GM23338 (cell line): ENCODE measurements at regions not wholly inside any gene's neighbourhood (a gene's known extent, or its start where the extent isn't known, plus 50 kb on each side); places are given as distances from the start of the nearest gene placed in this dataset.

Experiments used
- ATAC-seq: fragments of 200-7000 bp; cut with Tn5 transposase; 3 replicates; pipeline ENCODE4 v1.9.1; 2020
- DNase-seq: peaks from one replicate; pipeline ENCODE4 v3.0.0-alpha.2; 2015; ENCODE audit warnings: low spot score
- H2AFZ ChIP-seq: fragments of 200-600 bp; sonication (generic); 2 replicates; pipeline ENCODE4 v1.8.0; 2016; ENCODE audit warnings: antibody characterized with exemption, mild to moderate bottlenecking, moderate library complexity
- H3F3A ChIP-seq: fragments of 200-600 bp; sonication (generic); replicated peaks from 2 replicates; pipeline ENCODE4 v1.8.0; 2017; ENCODE audit warnings: antibody characterized with exemption, mixed run types, low read depth
- H3K27ac ChIP-seq: fragments of 200-600 bp; sonication (generic); 2 replicates; pipeline ENCODE4 v1.6.1; 2016; ENCODE audit warnings: low read depth
- H3K27me3 ChIP-seq: fragments of 200-600 bp; sonication (generic); 2 replicates; pipeline ENCODE4 v1.8.0; 2016; ENCODE audit warnings: mild to moderate bottlenecking, mixed run types, moderate library complexity; ENCODE audit not compliant: insufficient read depth
- H3K36me3 ChIP-seq: fragments of 200-600 bp; sonication (generic); 2 replicates; pipeline ENCODE4 v1.8.0; 2016; ENCODE audit warnings: mild to moderate bottlenecking; ENCODE audit not compliant: insufficient read depth
- H3K4me1 ChIP-seq: fragments of 200-600 bp; sonication (generic); 2 replicates; pipeline ENCODE4 v1.8.0; 2016; ENCODE audit warnings: mild to moderate bottlenecking, moderate library complexity; ENCODE audit not compliant: insufficient read depth
- H3K4me2 ChIP-seq: fragments of 200-600 bp; sonication (generic); 2 replicates; pipeline ENCODE4 v1.7.1; 2017; ENCODE audit warnings: mixed run types
- H3K4me3 ChIP-seq: fragments of 200-600 bp; sonication (generic); 2 replicates; pipeline ENCODE4 v1.6.1; 2016; ENCODE audit warnings: mixed run types
- H3K79me2 ChIP-seq: fragments of 200-600 bp; sonication (generic); replicated peaks from 2 replicates; pipeline ENCODE4 v1.8.0; 2017; ENCODE audit warnings: mild to moderate bottlenecking; ENCODE audit not compliant: insufficient read depth
- H3K9me2 ChIP-seq: fragments of 200-600 bp; sonication (generic); 2 replicates; pipeline ENCODE4 v1.8.0; 2017; ENCODE audit not compliant: insufficient read depth
- H4K20me1 ChIP-seq: fragments of 200-600 bp; sonication (generic); replicated peaks from 2 replicates; pipeline ENCODE4 v1.8.0; 2017; ENCODE audit warnings: mild to moderate bottlenecking; ENCODE audit not compliant: insufficient read depth
- H3K27ac Mint-ChIP-seq: 2 replicates; pipeline ENCODE4 v1.8.0; 2020; ENCODE audit warnings: inconsistent platforms, mild to moderate bottlenecking, moderate library complexity, mixed read lengths
- H3K27me3 Mint-ChIP-seq: 3 replicates; pipeline ENCODE4 v1.8.0; 2022; ENCODE audit warnings: low read depth, mild to moderate bottlenecking, moderate library complexity, mixed read lengths, inconsistent platforms; ENCODE audit not compliant: insufficient read depth, poor library complexity
- H3K36me3 Mint-ChIP-seq: 3 replicates; pipeline ENCODE4 v1.8.0; 2021; ENCODE audit warnings: low read depth, mild to moderate bottlenecking, inconsistent platforms, moderate library complexity, mixed read lengths
- H3K4me1 Mint-ChIP-seq: 3 replicates; pipeline ENCODE4 v1.8.0; 2020; ENCODE audit warnings: mild to moderate bottlenecking, inconsistent platforms, mixed read lengths
- H3K4me3 Mint-ChIP-seq: 3 replicates; pipeline ENCODE4 v1.8.0; 2021; ENCODE audit warnings: moderate library complexity, mild to moderate bottlenecking, inconsistent platforms, mixed read lengths
- H3K9me3 Mint-ChIP-seq: 3 replicates; pipeline ENCODE4 v1.8.0; 2020; ENCODE audit warnings: moderate library complexity, mild to moderate bottlenecking, inconsistent platforms, mixed read lengths
- CTCF ChIP-seq, 2 experiments: fragments of 200-600 bp in 1 of 2; sonication (generic) in 1 of 2; conservative IDR thresholded peaks; 2 replicates each; pipeline versions ENCODE4 v1.5.1 to v1.6.1; 2016 to 2017; ENCODE audit warnings: antibody characterized with exemption in 2 of 2, low read depth in 2 of 2, mild to moderate bottlenecking in 2 of 2, moderate library complexity in 1 of 2
- ETS1 ChIP-seq: IDR thresholded peaks from 2 replicates; pipeline ENCODE4 v1.6.1; 2016; ENCODE audit warnings: antibody characterized with exemption
- EZH2 ChIP-seq: fragments of 200-600 bp; sonication (generic); IDR thresholded peaks from one replicate; pipeline ENCODE4 v1.8.0; 2017; ENCODE audit warnings: antibody characterized with exemption, mild to moderate bottlenecking, low read depth; ENCODE audit not compliant: unreplicated experiment
- JUNB ChIP-seq: IDR thresholded peaks from one replicate; pipeline ENCODE4 v1.6.1; 2016; ENCODE audit warnings: antibody characterized with exemption; ENCODE audit not compliant: unreplicated experiment
- POLR2AphosphoS5 ChIP-seq: IDR thresholded peaks from 2 replicates; pipeline ENCODE4 v1.6.1; 2016; ENCODE audit warnings: antibody characterized with exemption, low read depth
- REST ChIP-seq: IDR thresholded peaks from one replicate; pipeline ENCODE4 v1.6.1; 2018; ENCODE audit warnings: antibody characterized with exemption; ENCODE audit not compliant: unreplicated experiment
- STAT1 ChIP-seq: IDR thresholded peaks from one replicate; pipeline ENCODE4 v1.6.1; 2016; ENCODE audit warnings: antibody characterized with exemption; ENCODE audit not compliant: unreplicated experiment
- ZNF114 ChIP-seq: fragments of 250-450 bp; sonication (Bioruptor Pico); IDR thresholded peaks from 2 replicates; pipeline ENCODE4 v1.5.0; 2020; ENCODE audit warnings: mild to moderate bottlenecking, moderate library complexity
- ZNF331 ChIP-seq: fragments of 250-450 bp; sonication (Bioruptor Pico); IDR thresholded peaks from 2 replicates; pipeline ENCODE4 v1.5.0; 2020; ENCODE audit warnings: low read depth, mild to moderate bottlenecking, moderate library complexity
- ZNF462 ChIP-seq: fragments of 250-450 bp; sonication (Bioruptor Pico); IDR thresholded peaks from 2 replicates; pipeline ENCODE4 v1.5.0; 2020; ENCODE audit warnings: mild to moderate bottlenecking, moderate library complexity

- no peak for TF ChIP-seq ETS1
- TF ChIP-seq ZNF462 (CRISPR knock-in tag) = no peak
- TF ChIP-seq ZNF331 (CRISPR knock-in tag) = no peak
- TF ChIP-seq ZNF114 (CRISPR knock-in tag) = no peak
- TF ChIP-seq STAT1 = no peak
- no peak for TF ChIP-seq POLR2AphosphoS5
- TF ChIP-seq REST = no peak
- TF ChIP-seq CTCF (conservative IDR thresholded peaks at IDR 0.05; ENCODE audit: low read depth in 2 of 2) = no peak
- TF ChIP-seq JUNB = no peak
- TF ChIP-seq EZH2 = no peak
- no peak overlapping the region for H3K4me3 Mint-ChIP-seq
- H4K20me1 ChIP-seq = no peaks in the 10 kb centered on the region
- no peaks in the 10 kb centered on the region for H3K27me3 Mint-ChIP-seq
- H3K36me3 Mint-ChIP-seq = no peaks in the 10 kb centered on the region
- DNase-seq = no peak
- no peak overlapping the region for H3K27ac ChIP-seq
- no peaks in the 10 kb centered on the region for H3K4me1 Mint-ChIP-seq
- ATAC-seq = no peak
- H3K36me3 ChIP-seq = no peaks in the 10 kb centered on the region
- no peak overlapping the region for H2AFZ ChIP-seq
- H3K27ac Mint-ChIP-seq = no peak overlapping the region
- H3K4me1 ChIP-seq = no peaks in the 10 kb centered on the region
- no peaks in the 10 kb centered on the region; the same call in 1 of the 2 replicates for H3K9me2 ChIP-seq
- no peaks in the 10 kb centered on the region for H3K27me3 ChIP-seq
- H3K79me2 ChIP-seq = no peaks in the 10 kb centered on the region
- H3K9me3 Mint-ChIP-seq = no peaks in the 10 kb centered on the region
- no peaks in the 10 kb centered on the region for H3F3A ChIP-seq
- H3K4me3 ChIP-seq = no peak overlapping the region
- H3K4me2 ChIP-seq = no peak overlapping the region
Observed at GRCh38 chr16:64872101-64872500, 249.8 kb downstream of the CDH11 start.
